ENCODE measurements at regions not wholly inside any gene's neighbourhood (a gene's known extent, or its start where the extent isn't known, plus 50 kb on each side); places are given as distances from the start of the nearest gene placed in this dataset.

GRCh38 chr3:103660810-103661209 lies 1226.0 kb downstream of the ZPLD1 start:
- TF ChIP-seq, protein P1, sequence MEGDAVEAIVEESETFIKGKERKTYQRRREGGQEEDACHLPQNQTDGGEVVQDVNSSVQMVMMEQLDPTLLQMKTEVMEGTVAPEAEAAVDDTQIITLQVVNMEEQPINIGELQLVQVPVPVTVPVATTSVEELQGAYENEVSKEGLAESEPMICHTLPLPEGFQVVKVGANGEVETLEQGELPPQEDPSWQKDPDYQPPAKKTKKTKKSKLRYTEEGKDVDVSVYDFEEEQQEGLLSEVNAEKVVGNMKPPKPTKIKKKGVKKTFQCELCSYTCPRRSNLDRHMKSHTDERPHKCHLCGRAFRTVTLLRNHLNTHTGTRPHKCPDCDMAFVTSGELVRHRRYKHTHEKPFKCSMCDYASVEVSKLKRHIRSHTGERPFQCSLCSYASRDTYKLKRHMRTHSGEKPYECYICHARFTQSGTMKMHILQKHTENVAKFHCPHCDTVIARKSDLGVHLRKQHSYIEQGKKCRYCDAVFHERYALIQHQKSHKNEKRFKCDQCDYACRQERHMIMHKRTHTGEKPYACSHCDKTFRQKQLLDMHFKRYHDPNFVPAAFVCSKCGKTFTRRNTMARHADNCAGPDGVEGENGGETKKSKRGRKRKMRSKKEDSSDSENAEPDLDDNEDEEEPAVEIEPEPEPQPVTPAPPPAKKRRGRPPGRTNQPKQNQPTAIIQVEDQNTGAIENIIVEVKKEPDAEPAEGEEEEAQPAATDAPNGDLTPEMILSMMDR (IDR thresholded peaks at IDR 0.05), result no peak
- no peak for TF ChIP-seq ZFX (IDR thresholded peaks at IDR 0.05; ENCODE audit: borderline replicate concordance)

All from 22Rv1 (cell line).